ENCODE measurements at regions not wholly inside any gene's neighbourhood (a gene's known extent, or its start where the extent isn't known, plus 50 kb on each side); places are given as distances from the start of the nearest gene placed in this dataset.

DNA sequence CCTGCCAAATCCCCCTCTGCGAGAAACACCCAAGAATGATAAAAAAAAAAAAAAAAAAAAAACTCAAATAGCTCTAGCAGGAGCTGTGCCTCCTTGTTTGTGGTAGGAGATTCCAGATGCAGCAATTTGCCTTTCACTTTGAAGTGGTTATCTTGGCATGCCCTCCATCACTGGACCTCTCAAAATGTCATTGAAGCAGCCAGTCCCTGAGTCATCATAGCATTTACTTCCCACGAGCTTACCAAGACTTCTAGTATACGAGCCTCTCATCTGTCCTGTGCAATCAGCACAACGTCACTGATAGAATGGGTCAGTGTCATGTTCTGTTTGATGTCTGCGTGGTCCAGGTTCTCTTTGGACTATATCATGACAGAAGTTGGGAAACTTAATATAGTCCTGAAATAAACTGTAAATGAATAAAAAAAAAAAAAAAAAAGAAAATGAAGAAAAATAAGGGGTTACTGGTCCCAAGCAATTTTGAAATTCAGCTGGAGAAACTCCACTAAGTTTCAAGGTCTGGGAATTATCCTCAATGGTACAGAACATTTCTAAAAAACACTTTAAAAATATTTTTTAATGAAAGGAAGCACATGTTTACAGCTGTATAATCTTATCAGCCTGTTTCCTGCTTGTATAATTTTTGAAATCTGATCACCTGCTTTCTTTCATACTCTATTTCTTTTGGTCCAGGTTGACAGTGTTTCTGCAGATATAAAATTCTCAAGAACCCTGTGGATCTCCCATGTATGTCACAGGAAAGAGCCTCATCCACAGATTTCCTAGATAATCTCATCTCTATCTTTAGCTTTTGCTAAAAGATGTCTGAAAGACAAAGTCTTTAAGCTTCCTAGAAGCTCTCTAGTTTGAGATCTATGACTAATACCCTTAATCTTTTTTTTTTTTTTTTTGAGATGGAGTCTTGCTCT is 74.1 kb upstream of the EHBP1 start:
- no peak for TF ChIP-seq USF1 (IDR thresholded peaks at IDR 0.05; ENCODE audit: borderline replicate concordance, low read depth)
- no peak for TF ChIP-seq TAF1 (IDR thresholded peaks at IDR 0.05; ENCODE audit: borderline replicate concordance, low read depth, low read length)
- no peak for TF ChIP-seq CTCF (IDR thresholded peaks at IDR 0.05)
- no peak for TF ChIP-seq RAD21 (IDR thresholded peaks at IDR 0.05; ENCODE audit: low read length)

Data from SK-N-SH (cell line).